ENCODE measurements at regions not wholly inside any gene's neighbourhood (a gene's known extent, or its start where the extent isn't known, plus 50 kb on each side); places are given as distances from the start of the nearest gene placed in this dataset.

DNA sequence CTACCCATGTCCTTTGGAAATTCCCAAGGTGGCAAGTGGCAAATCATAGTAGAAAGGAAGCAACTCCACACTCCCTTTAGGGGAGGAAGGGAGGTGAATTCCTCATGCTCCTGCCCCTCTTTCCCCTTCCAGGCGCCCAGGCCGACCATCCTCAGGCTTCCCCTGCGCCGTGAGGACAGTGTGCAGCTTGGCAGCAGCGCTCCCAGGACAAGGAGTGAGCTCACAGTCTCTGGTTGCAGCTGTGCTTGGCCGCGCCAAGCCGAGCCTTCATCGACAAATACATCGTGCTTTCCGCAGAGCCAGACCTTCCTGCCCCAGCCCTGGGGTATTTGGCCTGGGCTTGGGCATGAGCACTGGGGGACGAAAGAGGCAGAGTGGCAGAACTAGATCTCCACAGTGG lies 112.6 kb downstream of the ENGASE start:
- WGBS, 2 donors: 72 to 75% methylated on average over 12 of the region's 12 CpGs
- H3K4me3 ChIP-seq (ENCODE audit: low read depth, poor library complexity, severe bottlenecking): no peak overlapping the region
- intact Hi-C loops (cut with DNase I; ENCODE audit: low total_unique reads): loop anchor here (10.0 kb wide), 1 partner anchor 208 kb away; no protein-coding TSS in a partner anchor
- TF ChIP-seq, protein P1, sequence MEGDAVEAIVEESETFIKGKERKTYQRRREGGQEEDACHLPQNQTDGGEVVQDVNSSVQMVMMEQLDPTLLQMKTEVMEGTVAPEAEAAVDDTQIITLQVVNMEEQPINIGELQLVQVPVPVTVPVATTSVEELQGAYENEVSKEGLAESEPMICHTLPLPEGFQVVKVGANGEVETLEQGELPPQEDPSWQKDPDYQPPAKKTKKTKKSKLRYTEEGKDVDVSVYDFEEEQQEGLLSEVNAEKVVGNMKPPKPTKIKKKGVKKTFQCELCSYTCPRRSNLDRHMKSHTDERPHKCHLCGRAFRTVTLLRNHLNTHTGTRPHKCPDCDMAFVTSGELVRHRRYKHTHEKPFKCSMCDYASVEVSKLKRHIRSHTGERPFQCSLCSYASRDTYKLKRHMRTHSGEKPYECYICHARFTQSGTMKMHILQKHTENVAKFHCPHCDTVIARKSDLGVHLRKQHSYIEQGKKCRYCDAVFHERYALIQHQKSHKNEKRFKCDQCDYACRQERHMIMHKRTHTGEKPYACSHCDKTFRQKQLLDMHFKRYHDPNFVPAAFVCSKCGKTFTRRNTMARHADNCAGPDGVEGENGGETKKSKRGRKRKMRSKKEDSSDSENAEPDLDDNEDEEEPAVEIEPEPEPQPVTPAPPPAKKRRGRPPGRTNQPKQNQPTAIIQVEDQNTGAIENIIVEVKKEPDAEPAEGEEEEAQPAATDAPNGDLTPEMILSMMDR (IDR thresholded peaks at IDR 0.05): no peak
- no peak for TF ChIP-seq POLR2A (IDR thresholded peaks at IDR 0.05)
- no peak for DNase-seq (ENCODE audit: low spot score in 2 of 2)

DNA sequence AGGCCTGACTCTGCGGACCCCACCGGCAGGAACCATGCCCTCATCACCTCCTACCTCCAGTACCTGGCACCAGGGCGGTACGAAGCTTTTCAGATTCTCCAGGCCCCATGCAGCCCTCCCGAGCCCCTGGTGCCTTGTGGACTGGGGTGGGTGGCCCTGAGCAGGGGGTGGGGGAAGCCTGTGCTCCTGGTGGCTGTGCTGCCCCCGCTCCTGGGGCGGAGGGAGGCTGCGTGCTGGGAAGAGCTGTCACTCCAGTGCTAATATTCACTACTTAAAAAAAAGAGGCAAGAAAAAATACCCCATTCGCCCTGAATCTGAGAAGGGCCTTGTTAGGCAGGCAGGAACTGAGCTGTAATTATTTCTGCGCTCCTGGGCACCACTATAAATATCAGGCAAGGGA lies 111.8 kb downstream of the ENGASE start:
- intact Hi-C loops (cut with DNase I; ENCODE audit: low total_unique reads): loop anchor here (10.0 kb wide), 1 partner anchor 208 kb away; no protein-coding TSS in a partner anchor
- DNase-seq (ENCODE audit: low spot score in 2 of 2): no peak
- no peak for TF ChIP-seq POLR2A (IDR thresholded peaks at IDR 0.05)
- TF ChIP-seq, protein P1 (IDR thresholded peaks at IDR 0.05): no peak
- H3K4me3 ChIP-seq (ENCODE audit: low read depth, poor library complexity, severe bottlenecking): no peak overlapping the region
- WGBS, 2 donors: 62 to 65% methylated on average over 9 to 10 of the region's 10 CpGs

- WGBS, 2 donors: 71 to 83% methylated on average over 4 of the region's 4 CpGs
- no peak for TF ChIP-seq POLR2A (IDR thresholded peaks at IDR 0.05)
- TF ChIP-seq, protein P1 (IDR thresholded peaks at IDR 0.05): no peak
- DNase-seq (ENCODE audit: low spot score in 2 of 2): no peak
- no peak overlapping the region for H3K4me3 ChIP-seq (ENCODE audit: low read depth, poor library complexity, severe bottlenecking)
- intact Hi-C loops (cut with DNase I; ENCODE audit: low total_unique reads): loop anchor here (10.0 kb wide), 1 partner anchor 209 kb away; no protein-coding TSS in a partner anchor
These were observed 111.0 kb downstream of the ENGASE start for GRCh38 chr17:79185671-79186070.

- TF ChIP-seq POLR2A (IDR thresholded peaks at IDR 0.05): no peak
- DNase-seq (ENCODE audit: low spot score in 2 of 2): no peak
- 49 to 54% methylated on average over 10 of the region's 10 CpGs for WGBS, 2 donors
- intact Hi-C loops (cut with DNase I; ENCODE audit: low total_unique reads): loop anchor here (10.0 kb wide), 1 partner anchor 211 kb away; no protein-coding TSS in a partner anchor
- no peak overlapping the region for H3K4me3 ChIP-seq (ENCODE audit: low read depth, poor library complexity, severe bottlenecking)
These were observed 109.6 kb downstream of the ENGASE start for GRCh38 chr17:79184219-79184618.

DNA sequence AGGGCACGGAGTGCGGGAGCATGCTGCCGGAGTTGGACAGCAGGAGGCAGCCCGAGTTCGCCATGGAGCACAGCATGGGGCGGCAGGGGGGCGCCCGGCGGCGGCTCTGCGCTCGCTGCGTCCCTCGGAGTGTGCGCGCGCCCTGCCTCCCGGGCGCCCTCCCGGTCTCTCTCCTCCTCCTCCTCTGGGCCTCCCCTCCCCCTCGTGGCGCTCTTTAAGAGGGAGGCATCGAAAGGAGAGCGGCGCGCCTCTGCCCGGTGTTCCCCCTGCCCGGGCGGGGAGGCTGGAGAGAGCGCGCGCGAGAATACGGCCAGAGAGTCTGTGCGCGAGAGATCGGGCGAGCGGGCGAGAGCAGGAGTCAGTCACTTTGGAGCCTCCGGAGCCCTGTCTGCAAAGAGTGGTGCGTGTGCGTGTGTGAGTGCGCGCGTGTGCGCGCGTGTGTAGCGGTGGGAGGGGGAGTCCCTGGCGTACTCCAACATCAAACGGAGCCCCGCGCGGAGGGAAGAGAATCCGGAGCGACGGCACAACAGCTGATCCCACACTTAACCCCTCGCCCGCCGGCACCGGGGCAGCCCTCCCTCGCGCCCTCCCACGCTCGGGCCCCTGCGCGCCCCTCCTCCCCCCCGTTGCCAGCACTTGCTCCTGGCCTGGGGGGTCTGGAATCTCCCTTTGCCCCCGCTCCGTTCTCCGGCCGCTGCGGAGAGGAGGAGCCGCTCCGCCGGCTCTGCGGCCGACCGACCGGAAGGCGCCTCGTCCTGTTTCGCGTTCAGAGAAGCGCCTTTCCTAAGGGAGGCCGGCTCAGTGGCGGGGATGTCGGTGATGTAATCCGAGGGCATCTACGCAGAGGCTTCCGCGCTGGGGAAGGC lies 108.9 kb downstream of the ENGASE start:
- TF ChIP-seq, protein P1 (IDR thresholded peaks at IDR 0.05): no peak
- TF ChIP-seq POLR2A (IDR thresholded peaks at IDR 0.05): no peak
- intact Hi-C loops (cut with DNase I; ENCODE audit: low total_unique reads): loop anchor here (10.0 kb wide), 1 partner anchor 211 kb away; no protein-coding TSS in a partner anchor
- 1% methylated on average over 50 to 59 of the region's 93 CpGs for WGBS, 2 donors
- no peak overlapping the region for H3K4me3 ChIP-seq (ENCODE audit: low read depth, poor library complexity, severe bottlenecking)
- DNase-seq (ENCODE audit: low spot score in 2 of 2): no peak

DNA sequence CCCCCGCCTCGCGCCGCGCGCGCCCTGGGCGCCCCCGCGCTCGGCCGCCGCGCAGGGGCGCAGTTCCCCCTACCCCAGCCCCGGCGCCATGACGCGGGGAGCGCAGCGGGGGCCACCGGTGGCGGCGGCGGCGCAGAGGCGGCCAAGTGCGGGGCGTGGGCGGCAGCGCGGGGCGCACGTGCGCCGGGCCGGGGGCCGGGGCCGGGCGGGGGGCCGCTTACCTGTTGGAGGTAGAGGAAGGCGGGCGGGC lies 108.3 kb downstream of the ENGASE start:
- no peak for TF ChIP-seq POLR2A (IDR thresholded peaks at IDR 0.05)
- TF ChIP-seq, protein P1 (IDR thresholded peaks at IDR 0.05): no peak
- no peak for DNase-seq (ENCODE audit: low spot score in 2 of 2)
- intact Hi-C loops (cut with DNase I; ENCODE audit: low total_unique reads): loop anchor here (10.0 kb wide), 1 partner anchor 212 kb away; no protein-coding TSS in a partner anchor
- 4% methylated on average over 23 of the region's 43 CpGs; no CpG with 5 or more reads in 1 of the 2 donors for WGBS, 2 donors
- H3K4me3 ChIP-seq (ENCODE audit: low read depth, poor library complexity, severe bottlenecking): no peak overlapping the region
